GM12878 (cell line): ENCODE measurements at regions not wholly inside any gene's neighbourhood (a gene's known extent, or its start where the extent isn't known, plus 50 kb on each side); places are given as distances from the start of the nearest gene placed in this dataset.
A peak's percentile ranks its signal among the peaks of the same experiment; 100 is the strongest.

ENCODE experiments used
- ATF7 ChIP-seq: fragments of 450-650 bp; IDR thresholded peaks from 2 replicates; pipeline ENCODE4 v1.6.1; 2016; ENCODE audit warnings: low read depth, mild to moderate bottlenecking
- CBX3 ChIP-seq: fragments of 200-600 bp; sonication (generic); IDR thresholded peaks from 2 replicates; pipeline ENCODE4 v1.6.1; 2016; ENCODE audit warnings: low read depth, borderline replicate concordance
- CEBPB ChIP-seq, 2 experiments: fragments of 150-350 bp in 1 of 2; IDR thresholded peaks; 2 replicates each; pipeline ENCODE4 v1.6.1; 2012 to 2014; ENCODE audit warnings: low read depth in 2 of 2, low read length in 2 of 2, borderline replicate concordance in 1 of 2, inconsistent platforms in 1 of 2
- CHD4 ChIP-seq: fragments of 200-600 bp; sonication (generic); IDR thresholded peaks from 2 replicates; pipeline ENCODE4 v1.6.1; 2016; ENCODE audit warnings: mild to moderate bottlenecking
- ELK1 ChIP-seq: IDR thresholded peaks from 2 replicates; pipeline ENCODE4 v1.6.1; 2012; ENCODE audit warnings: low read depth, low read length, improper control_type of control experiment
- EP300 ChIP-seq, 2 experiments: fragments of 150-350 bp in 1 of 2; IDR thresholded peaks; 2 replicates each; pipeline ENCODE4 v1.6.1; 2011 to 2012; ENCODE audit warnings: low read depth in 2 of 2, low read length in 2 of 2, borderline replicate concordance in 1 of 2, improper control_type of control experiment in 1 of 2, inconsistent platforms in 1 of 2; ENCODE audit not compliant: control insufficient read depth in 1 of 2
- ESRRA ChIP-seq: IDR thresholded peaks from 2 replicates; pipeline ENCODE4 v1.6.1; 2012; ENCODE audit warnings: mild to moderate bottlenecking, low read length, improper control_type of control experiment
- HCFC1 ChIP-seq: fragments of 150-350 bp; IDR thresholded peaks from 2 replicates; pipeline ENCODE4 v1.6.1; 2014; ENCODE audit warnings: low read length
- JUND ChIP-seq: IDR thresholded peaks from 2 replicates; pipeline ENCODE4 v1.6.1; 2012; ENCODE audit warnings: low read depth, mild to moderate bottlenecking, low read length, improper control_type of control experiment, moderate library complexity
- MTA2 ChIP-seq: fragments of 450-650 bp; IDR thresholded peaks from 2 replicates; pipeline ENCODE4 v1.6.1; 2016; ENCODE audit warnings: low read depth, mild to moderate bottlenecking, moderate library complexity
- MYB ChIP-seq: fragments of 150-350 bp; IDR thresholded peaks from 2 replicates; pipeline ENCODE4 v1.6.1; 2014; ENCODE audit warnings: mild to moderate bottlenecking, low read depth, low read length, borderline replicate concordance
- NFYA ChIP-seq: IDR thresholded peaks from 2 replicates; pipeline ENCODE4 v1.6.1; 2011; ENCODE audit warnings: low read depth, mild to moderate bottlenecking, low read length, improper control_type of control experiment, borderline replicate concordance
- RELB ChIP-seq: fragments of 450-650 bp; IDR thresholded peaks from 2 replicates; pipeline ENCODE4 v1.6.1; 2017; ENCODE audit warnings: low read depth, mild to moderate bottlenecking, moderate library complexity
- REST ChIP-seq: IDR thresholded peaks from 2 replicates; pipeline ENCODE4 v1.6.1; 2012; ENCODE audit warnings: mild to moderate bottlenecking, low read depth, low read length
- SIX5 ChIP-seq: IDR thresholded peaks from 2 replicates; pipeline ENCODE4 v1.6.1; 2011; ENCODE audit warnings: mild to moderate bottlenecking, low read depth, low read length, moderate library complexity; ENCODE audit not compliant: severe bottlenecking
- SPI1 ChIP-seq: IDR thresholded peaks from 2 replicates; pipeline ENCODE4 v1.6.1; 2011; ENCODE audit warnings: low read depth, mild to moderate bottlenecking, low read length, moderate library complexity, borderline replicate concordance; ENCODE audit not compliant: insufficient read depth
- SREBF2 ChIP-seq: IDR thresholded peaks from 2 replicates; pipeline ENCODE4 v1.6.1; 2012; ENCODE audit warnings: mild to moderate bottlenecking, low read length
- SRF ChIP-seq, 2 experiments: IDR thresholded peaks; 2 replicates each; pipeline ENCODE4 v1.6.1; 2011; ENCODE audit warnings: low read depth in 2 of 2, low read length in 2 of 2, mild to moderate bottlenecking in 1 of 2, moderate library complexity in 1 of 2
- STAT1 ChIP-seq: fragments of 450-650 bp; conservative IDR thresholded peaks from 2 replicates; pipeline ENCODE4 v1.6.1; 2014; ENCODE audit warnings: antibody characterized with exemption, mild to moderate bottlenecking
- TBL1XR1 ChIP-seq: IDR thresholded peaks from 2 replicates; pipeline ENCODE4 v1.6.1; 2012; ENCODE audit warnings: low read depth, low read length, improper control_type of control experiment
- TCF7 ChIP-seq: IDR thresholded peaks from 2 replicates; pipeline ENCODE4 v1.6.1; 2014; ENCODE audit warnings: antibody characterized with exemption, borderline replicate concordance
- USF2 ChIP-seq: IDR thresholded peaks from 2 replicates; pipeline ENCODE4 v1.6.1; 2011; ENCODE audit warnings: low read depth, low read length, improper control_type of control experiment, borderline replicate concordance
- WRNIP1 ChIP-seq: IDR thresholded peaks from 2 replicates; pipeline ENCODE4 v1.6.1; 2011; ENCODE audit warnings: low read depth, low read length, improper control_type of control experiment, borderline replicate concordance
- ZNF217 ChIP-seq: fragments of 450-650 bp; IDR thresholded peaks from 2 replicates; pipeline ENCODE4 v1.6.1; 2017; ENCODE audit warnings: antibody characterized with exemption, mild to moderate bottlenecking
- ZZZ3 ChIP-seq: IDR thresholded peaks from 2 replicates; pipeline ENCODE4 v1.6.1; 2011; ENCODE audit warnings: low read depth; ENCODE audit not compliant: control insufficient read depth, insufficient read length

GRCh38 chrX:15072880-15073279 lies 197.0 kb downstream of the ASB9 start (continued):
- TF ChIP-seq JUND (no peak), EP300 (IDR thresholded peaks at IDR 0.05; ENCODE audit: borderline replicate concordance in 1 of 2, control insufficient read depth in 1 of 2, low read depth in 2 of 2, low read length in 2 of 2) (0 out of 4 replicates have a peak, but pooled peaks of 1 of the 2 experiments have one; percentile 11), TBL1XR1 (no peak), CHD4 (no peak), SREBF2 (no peak), CBX3 (no peak), NFYA (no peak), RELB (0 out of 2 replicates have a peak, but pooled peaks have one; percentile 24), SPI1 (peak; percentile 86), HCFC1 (no peak), MYB (no peak), USF2 (no peak), TCF7 (no peak), STAT1 (no peak), SRF (IDR thresholded peaks at IDR 0.05; ENCODE audit: low read depth in 2 of 2, low read length in 2 of 2) (no peak), ESRRA (no peak), CEBPB (IDR thresholded peaks at IDR 0.05; ENCODE audit: borderline replicate concordance in 1 of 2, low read depth in 2 of 2, low read length in 2 of 2) (no peak), ELK1 (no peak), WRNIP1 (no peak), REST (no peak), SIX5 (no peak), ZNF217 (no peak), ZZZ3 (no peak), ATF7 (no peak), MTA2 (no peak)
